HEK293T (cell line): ENCODE measurements at regions not wholly inside any gene's neighbourhood (a gene's known extent, or its start where the extent isn't known, plus 50 kb on each side); places are given as distances from the start of the nearest gene placed in this dataset.

Experiments
- CTBP1 ChIP-seq: fragments of 450-650 bp; IDR thresholded peaks from 2 replicates; pipeline ENCODE4 v1.6.1; 2016; ENCODE audit warnings: borderline replicate concordance
- FOXA1 ChIP-seq: fragments of 450-650 bp; IDR thresholded peaks from 2 replicates; pipeline ENCODE4 v1.6.1; 2016; ENCODE audit warnings: mild to moderate bottlenecking
- FOXM1 ChIP-seq: fragments of 450-650 bp; IDR thresholded peaks from 2 replicates; pipeline ENCODE4 v1.6.1; 2017; ENCODE audit warnings: mild to moderate bottlenecking, borderline replicate concordance
- NFRKB ChIP-seq: fragments of 450-650 bp; IDR thresholded peaks from 2 replicates; pipeline ENCODE4 v1.6.1; 2016; ENCODE audit warnings: mild to moderate bottlenecking, moderate library complexity
- SP1 ChIP-seq: fragments of 450-650 bp; IDR thresholded peaks from 2 replicates; pipeline ENCODE4 v1.6.1; 2017
- SUZ12 ChIP-seq: fragments of 450-650 bp; IDR thresholded peaks from 2 replicates; pipeline ENCODE4 v1.6.1; 2016; ENCODE audit warnings: mild to moderate bottlenecking
- TARDBP ChIP-seq: fragments of 450-650 bp; IDR thresholded peaks from 2 replicates; pipeline ENCODE4 v1.6.1; 2016
- ZNF384 ChIP-seq: fragments of 450-650 bp; IDR thresholded peaks from 2 replicates; pipeline ENCODE4 v1.6.1; 2016

DNA sequence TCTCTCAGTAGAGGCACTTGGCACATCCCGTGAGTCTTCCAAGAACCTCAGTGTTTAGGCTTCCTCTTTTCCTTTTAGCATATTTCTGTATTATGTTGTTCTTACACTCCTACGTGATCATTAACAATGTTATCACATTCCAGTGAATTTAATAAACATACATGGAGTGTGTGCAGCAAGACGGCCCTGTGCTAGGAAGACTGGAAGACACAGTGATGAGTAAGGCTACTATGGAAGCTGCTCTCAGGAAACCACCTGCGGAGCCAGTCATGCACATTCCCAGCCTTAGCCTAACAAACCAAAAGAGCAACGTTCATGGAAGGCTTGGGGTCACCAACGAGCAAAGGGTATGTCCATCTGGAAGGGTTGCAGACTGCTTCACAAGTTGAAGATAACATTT, 103.4 kb downstream of the ETAA1 start:
- TF ChIP-seq TARDBP (no peak), CTBP1 (no peak), FOXA1 (no peak), SUZ12 (no peak), SP1 (no peak), ZNF384 (no peak), NFRKB (no peak), FOXM1 (no peak)
